CD4-positive, alpha-beta T cell treated with Interleukin-1 beta for 1 hour (primary cell): ENCODE measurements at regions not wholly inside any gene's neighbourhood (a gene's known extent, or its start where the extent isn't known, plus 50 kb on each side); places are given as distances from the start of the nearest gene placed in this dataset.
"Not testable (repeated sequence)": the region's sequence is repeated elsewhere in the genome, so short reads cannot be mapped to it uniquely, and the experiment has no call there.

ENCODE experiments used
- DNase-seq, 2 donors: peaks; one replicate each; pipeline ENCODE4 v3.0.0-alpha.2; 2020 to 2022

DNA sequence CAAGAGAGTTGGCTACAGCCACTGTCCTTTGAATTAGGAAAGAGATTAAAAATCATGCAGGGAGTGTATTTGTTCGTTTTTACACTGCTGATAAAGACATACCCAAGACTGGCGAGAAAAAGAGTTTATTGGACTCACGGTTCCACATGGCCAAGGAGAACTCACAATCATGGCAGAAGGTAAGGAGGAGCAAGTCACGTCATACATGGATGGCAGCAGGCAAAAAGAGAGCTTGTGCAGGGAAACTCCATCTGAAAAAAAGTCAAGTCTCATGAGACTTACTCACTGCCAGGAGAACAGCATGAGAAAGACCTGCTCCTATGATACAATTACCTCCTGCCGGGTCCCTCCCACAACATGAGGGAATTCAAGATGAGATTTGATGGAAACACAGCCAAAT is 1595.2 kb downstream of the KCNT2 start:
- DNase-seq, result no peak

- DNase-seq, result no peak
Observed at GRCh38 chr1:195005338-195005737, 1602.9 kb downstream of the KCNT2 start.

DNA sequence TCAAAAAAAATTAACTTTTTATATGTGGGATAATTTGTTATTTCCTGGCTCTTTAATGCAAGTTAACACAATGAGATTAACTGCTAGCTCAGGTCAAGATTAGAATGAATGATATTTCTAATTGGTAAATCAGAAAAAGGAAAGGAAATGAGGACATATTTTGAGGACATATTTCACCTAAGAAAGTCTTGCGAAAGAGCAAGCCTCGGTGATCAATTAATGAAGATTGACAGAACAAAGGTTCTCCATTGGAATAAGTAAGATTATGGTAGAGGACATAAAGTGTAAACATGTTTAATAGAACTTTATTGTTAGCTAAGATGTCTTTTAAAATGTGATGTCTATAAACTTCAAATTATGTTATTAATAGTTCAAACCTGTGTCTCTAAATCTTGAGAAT is 1617.8 kb downstream of the KCNT2 start:
- DNase-seq, result no peak

GRCh38 chr1:194975913-194976312 is 1632.3 kb downstream of the KCNT2 start:
- DNase-seq, result no peak

DNA sequence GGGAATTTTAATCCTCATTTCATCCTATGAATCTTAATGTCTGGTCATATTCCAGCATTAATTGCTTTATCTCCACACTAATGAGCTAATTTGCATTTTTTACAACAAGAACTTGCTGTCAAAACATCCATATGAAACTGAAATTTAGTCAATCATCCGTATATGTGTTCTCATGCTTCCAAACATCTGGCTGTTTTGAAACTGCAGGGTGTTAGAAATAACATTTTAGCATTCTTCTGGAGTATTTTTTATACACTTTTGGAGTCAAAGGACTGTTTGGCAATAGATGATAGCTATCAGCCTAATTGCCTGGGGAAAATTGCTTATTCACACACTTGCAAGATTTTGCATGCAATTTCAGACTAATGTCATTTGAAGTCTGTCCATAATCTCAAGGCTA is 1639.3 kb downstream of the KCNT2 start:
- DNase-seq, result no peak

DNA sequence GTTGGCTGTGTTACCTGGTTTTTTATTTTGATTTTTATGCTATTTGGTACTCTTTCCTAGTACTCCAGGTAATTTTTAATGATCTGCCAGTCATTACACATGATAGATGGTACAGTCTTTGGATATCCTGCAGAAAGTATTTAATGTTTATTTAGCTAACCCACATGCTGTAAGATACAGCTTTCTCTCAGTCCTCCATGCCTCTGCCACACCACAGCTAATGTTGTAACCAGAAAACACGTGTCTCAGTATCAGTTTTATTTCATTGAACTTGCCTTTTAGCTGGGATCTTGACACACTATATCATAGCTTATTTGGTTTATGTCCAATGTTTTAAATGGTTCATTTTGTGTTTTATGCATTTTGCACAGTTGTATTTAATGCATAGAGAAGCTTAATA is 1648.4 kb downstream of the KCNT2 start:
- no peak for DNase-seq

GRCh38 chr1:194952171-194952570 is 1656.1 kb downstream of the KCNT2 start:
- no peak for DNase-seq

DNA sequence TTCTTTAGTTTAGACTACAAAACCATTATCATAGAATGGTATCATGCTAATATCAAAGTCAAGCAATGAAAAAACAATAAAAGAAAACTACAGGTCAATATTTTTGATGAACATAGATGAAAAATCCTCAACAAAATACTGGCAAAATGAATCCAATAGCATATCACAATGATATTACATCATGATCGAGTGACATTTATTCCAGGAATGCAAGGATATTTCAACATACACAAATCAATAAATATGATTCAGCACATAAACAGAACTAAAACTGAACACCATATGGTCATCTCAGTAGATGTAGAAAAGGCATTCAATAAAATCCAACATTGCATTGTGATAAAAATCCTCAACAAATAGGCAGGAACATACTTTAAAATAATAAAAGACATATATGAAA is 1657.7 kb downstream of the KCNT2 start:
- DNase-seq, result no peak

DNA sequence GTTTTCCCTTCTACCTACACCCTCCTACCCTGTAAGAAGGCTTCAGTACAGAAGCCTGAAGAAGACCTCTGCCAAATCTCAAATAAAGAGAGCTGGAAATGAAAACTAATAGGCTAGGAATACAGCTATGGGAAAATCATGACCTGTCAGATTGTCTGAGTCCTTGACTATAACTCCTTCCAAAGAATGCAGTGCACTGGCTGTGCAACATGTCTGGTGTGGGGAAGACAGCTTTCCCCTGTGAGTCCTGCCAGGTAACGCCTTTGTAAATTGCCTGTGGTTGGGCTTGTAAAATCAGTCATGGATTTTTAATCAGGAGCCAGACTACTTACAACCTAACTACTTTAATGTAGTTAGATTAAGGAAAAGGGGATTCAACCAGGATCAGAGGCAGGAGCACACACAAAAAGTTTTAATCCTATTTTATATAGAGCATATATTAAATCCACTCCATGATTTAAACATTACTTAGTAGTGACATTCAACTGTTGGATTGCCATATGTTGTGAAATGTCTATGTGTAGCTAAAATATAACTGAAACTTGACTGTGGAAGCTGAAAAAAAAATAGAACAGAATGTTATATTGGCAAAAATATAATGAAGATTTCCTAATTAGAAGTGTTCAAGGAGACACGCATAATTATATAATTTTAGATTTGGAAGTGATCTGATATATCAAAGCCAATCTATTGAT is 1667.8 kb downstream of the KCNT2 start:
- DNase-seq, result no peak

- DNase-seq, result no peak
Observed at GRCh38 chr1:194935864-194936263, 1672.4 kb downstream of the KCNT2 start.

DNA sequence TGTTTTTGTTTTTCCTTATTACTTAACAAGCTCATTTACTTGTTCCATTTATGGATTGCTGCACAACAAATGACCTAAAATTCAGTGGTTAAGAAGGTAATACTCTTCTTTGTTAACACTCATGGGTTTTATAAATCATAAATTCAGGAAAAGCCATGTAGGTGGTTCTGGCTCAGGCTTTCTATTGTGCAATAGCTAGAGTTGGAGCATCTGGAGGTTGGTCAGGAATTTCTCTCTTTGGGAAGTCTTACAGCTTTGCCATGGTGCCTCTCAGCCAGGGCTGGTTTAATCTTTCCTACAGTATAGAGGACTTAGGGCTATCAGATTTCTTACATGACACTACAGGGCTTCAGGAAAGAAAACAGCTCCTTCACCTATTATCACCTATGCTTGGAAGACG is 1677.1 kb downstream of the KCNT2 start:
- DNase-seq, result no peak

- DNase-seq, result no peak
Observed at GRCh38 chr1:194930132-194930531, 1678.1 kb downstream of the KCNT2 start.

DNA sequence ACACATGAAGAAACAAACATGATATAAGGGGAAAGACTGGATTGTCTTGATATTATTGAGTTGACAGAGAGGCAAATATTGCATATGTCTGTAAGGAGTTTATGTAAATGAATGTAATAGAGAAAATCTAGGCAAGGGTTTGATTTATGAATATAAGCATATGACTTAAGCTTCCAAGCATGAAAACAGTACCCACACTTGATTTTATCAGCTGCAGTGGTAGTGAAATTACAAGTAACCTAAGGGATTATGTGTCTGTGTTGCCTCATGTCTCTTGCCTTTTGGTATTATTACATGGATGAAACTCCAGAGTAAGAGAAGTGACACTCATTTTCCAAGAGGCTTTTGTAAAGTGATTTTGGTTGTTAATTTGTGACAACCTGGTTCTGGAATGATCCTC is 1678.9 kb downstream of the KCNT2 start:
- DNase-seq, result no peak

- DNase-seq, result no peak
Observed at GRCh38 chr1:194919146-194919545, 1689.1 kb downstream of the KCNT2 start.

DNA sequence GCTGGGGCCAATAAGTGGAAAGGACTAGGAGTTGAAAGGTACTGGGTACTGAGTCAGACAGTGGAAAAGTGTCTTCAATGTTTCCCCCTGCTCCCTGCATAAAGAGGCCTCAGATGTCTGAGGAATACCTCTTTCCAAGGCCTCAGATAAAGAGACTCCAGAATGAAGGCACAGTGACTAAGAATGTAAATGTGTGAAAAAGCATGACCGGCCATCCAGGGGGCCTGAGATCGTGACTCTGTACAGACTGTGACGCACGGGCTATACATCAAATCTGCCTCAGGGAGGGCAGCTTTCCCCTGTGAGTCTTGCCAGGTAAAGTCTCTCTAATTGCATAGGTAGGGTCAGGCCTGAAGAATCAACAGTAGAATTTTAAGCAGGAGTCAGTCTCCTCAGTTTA is 1690.5 kb downstream of the KCNT2 start:
- no peak for DNase-seq

DNA sequence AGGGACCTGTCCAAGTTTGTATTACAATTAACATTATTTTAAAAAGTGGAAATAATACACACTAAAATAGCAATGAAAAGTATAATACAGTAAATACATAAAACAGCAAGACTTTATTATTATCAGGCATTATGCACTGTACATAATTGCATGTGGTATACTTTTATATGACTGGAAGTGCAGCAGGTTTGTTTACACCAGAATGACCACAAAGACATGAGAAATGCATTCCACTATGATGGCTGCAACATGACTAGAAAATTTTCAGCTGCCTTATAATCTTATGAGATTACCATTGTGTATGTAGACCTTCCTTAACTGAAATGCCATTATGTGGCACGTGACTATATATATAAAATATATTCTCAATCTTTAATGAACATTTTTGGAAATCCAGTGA is 1699.6 kb downstream of the KCNT2 start:
- no peak for DNase-seq

DNA sequence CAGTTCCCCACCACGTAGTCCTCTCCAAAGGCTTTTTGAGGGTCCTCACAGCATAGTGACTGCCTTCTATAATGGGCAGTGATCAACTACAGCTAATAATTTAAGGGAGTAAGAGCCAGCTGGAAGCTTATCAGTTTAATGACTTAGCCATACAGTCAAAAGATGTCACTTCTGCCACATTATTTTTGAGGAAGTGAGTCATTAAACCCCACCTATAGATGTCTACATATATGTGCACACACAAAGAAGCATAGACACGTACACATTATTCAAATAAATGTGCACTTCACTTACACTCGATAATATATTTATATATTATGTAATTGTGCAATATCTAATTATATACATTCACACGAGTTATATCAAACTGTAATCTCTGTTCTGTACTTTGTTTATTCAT is 1704.7 kb downstream of the KCNT2 start:
- DNase-seq, result no peak

DNA sequence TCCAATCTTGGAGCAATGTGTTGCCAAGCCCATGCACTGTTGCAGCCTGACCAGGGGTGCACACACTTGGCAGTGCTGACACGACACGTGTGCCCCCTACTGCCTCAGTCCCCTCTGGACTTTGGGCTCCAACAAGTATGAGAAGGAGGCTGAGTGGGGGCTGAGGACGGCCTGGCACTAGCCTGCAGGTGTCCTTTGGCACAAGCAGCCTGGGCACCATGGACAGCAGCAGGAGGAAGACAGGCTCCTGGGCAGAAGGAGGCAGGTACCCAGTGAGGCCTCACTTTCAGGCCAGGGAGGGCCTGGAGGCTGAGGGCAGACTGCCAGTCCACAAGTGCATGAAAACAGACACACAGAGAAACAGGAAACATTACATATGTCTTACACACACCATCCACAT is 1702.9 kb upstream of the B3GALT2 start:
- no peak for DNase-seq

GRCh38 chr1:194870860-194871259 is 1684.4 kb upstream of the B3GALT2 start:
- DNase-seq, result no peak

DNA sequence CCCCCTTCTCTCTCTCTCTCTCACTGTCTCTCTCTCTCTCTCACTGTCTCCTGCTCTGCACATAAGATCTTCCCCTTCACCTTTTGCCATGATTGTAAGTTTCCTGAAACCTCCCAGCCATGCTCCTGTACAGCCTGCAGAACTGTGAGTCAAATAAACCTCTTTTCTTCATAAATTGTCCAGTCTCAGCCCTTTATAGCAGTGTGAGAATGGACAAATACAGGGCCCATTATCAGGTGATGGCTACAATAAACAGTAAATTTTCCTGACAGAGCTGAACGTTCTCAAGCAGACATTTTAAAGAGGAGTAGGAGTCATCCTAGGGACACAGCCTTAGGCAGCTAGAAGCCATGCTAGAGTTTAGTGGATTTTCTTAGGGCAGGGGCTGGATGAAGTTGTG is 1679.7 kb upstream of the B3GALT2 start:
- DNase-seq, result no peak

DNA sequence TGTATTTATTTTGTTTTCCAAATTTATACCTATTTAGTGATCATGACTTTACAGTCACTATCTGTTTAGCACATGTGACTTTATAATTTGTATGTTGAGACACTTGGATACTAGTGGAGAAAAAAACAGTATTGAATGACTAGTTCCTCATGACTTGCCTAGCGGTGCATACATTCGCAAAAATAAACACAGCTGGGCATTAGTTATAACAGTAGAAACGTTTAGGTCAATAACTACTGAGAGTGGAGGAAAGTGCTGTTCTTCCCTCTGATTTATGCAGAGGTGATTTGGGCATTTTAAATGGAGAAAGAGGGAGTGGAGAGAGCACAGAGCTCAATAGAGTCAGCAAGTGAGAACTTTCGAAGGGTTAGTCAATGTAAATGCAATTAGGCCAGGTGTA is 1679.0 kb upstream of the B3GALT2 start:
- DNase-seq, result no peak

GRCh38 chr1:194862129-194862528 is 1675.7 kb upstream of the B3GALT2 start:
- no peak for DNase-seq

- no peak for DNase-seq
Observed at GRCh38 chr1:194860248-194861201, 1674.1 kb upstream of the B3GALT2 start.

GRCh38 chr1:194859481-194860154 is 1673.2 kb upstream of the B3GALT2 start:
- DNase-seq, result not testable (repeated sequence)
